Nephron progenitor cell (in vitro differentiated cells): ENCODE measurements at regions not wholly inside any gene's neighbourhood (a gene's known extent, or its start where the extent isn't known, plus 50 kb on each side); places are given as distances from the start of the nearest gene placed in this dataset.

Source experiments
- DNase-seq: peaks from one replicate; pipeline ENCODE4 v3.0.0; 2021
- H3K27ac Mint-ChIP-seq: 2 replicates; pipeline ENCODE4 v1.8.0; 2021; ENCODE audit warnings: mild to moderate bottlenecking, moderate library complexity, mixed read lengths
- H3K27me3 Mint-ChIP-seq: 2 replicates; pipeline ENCODE4 v1.8.0; 2021; ENCODE audit warnings: mild to moderate bottlenecking, low read depth, mixed read lengths; ENCODE audit not compliant: poor library complexity
- H3K36me3 Mint-ChIP-seq: 2 replicates; pipeline ENCODE4 v1.8.0; 2021; ENCODE audit warnings: low read depth, mixed read lengths
- H3K4me1 Mint-ChIP-seq: 2 replicates; pipeline ENCODE4 v1.8.0; 2021; ENCODE audit warnings: mixed read lengths
- H3K4me3 Mint-ChIP-seq: 2 replicates; pipeline ENCODE4 v1.8.0; 2021; ENCODE audit warnings: mild to moderate bottlenecking, moderate library complexity, mixed read lengths
- H3K9me3 Mint-ChIP-seq: 2 replicates; pipeline ENCODE4 v1.8.0; 2021; ENCODE audit warnings: mild to moderate bottlenecking, moderate library complexity, mixed read lengths
- TF ChIP-seq, protein P1 (sequence below): fragments of 200-600 bp; sonication (generic); IDR thresholded peaks from 2 replicates; pipeline ENCODE4 v1.5.0; 2021; ENCODE audit warnings: antibody characterized with exemption

DNA sequence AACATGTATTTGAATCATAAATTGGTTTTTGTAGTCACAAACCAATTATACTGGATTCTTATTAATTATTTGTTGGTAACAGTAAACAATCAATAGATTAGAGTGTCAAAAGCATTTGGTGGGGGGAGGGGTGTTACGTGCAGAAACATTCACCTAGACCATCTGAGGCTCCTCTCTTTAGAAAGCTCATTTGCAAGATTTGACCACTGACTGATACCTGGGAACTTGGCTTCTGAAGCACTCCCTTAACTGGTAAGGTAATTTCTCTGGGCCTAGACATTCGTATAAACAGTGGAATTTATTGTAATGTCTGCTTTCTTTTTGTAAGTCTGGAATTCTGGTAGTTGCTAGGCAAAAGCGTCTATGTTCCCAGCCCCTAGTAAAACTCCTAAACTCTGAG is 243.8 kb upstream of the GBE1 start:
- Mint-ChIP-seq H3K9me3 (peaks cover 16% of the 10 kb centered on the region), H3K4me1 (peaks cover 7% of the 10 kb centered on the region), H3K27ac (peak overlapping the region; percentile 43), H3K36me3 (peaks cover 3% of the 10 kb centered on the region), H3K4me3 (no peak overlapping the region), H3K27me3 (no peaks in the 10 kb centered on the region)
- TF ChIP-seq, protein P1, sequence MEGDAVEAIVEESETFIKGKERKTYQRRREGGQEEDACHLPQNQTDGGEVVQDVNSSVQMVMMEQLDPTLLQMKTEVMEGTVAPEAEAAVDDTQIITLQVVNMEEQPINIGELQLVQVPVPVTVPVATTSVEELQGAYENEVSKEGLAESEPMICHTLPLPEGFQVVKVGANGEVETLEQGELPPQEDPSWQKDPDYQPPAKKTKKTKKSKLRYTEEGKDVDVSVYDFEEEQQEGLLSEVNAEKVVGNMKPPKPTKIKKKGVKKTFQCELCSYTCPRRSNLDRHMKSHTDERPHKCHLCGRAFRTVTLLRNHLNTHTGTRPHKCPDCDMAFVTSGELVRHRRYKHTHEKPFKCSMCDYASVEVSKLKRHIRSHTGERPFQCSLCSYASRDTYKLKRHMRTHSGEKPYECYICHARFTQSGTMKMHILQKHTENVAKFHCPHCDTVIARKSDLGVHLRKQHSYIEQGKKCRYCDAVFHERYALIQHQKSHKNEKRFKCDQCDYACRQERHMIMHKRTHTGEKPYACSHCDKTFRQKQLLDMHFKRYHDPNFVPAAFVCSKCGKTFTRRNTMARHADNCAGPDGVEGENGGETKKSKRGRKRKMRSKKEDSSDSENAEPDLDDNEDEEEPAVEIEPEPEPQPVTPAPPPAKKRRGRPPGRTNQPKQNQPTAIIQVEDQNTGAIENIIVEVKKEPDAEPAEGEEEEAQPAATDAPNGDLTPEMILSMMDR: no peak
- no peak for DNase-seq

GRCh38 chr3:82004266-82004665 is 242.8 kb upstream of the GBE1 start:
- Mint-ChIP-seq H3K27me3 (no peaks in the 10 kb centered on the region), H3K9me3 (peaks cover 16% of the 10 kb centered on the region), H3K4me3 (no peak overlapping the region), H3K36me3 (peaks cover 3% of the 10 kb centered on the region), H3K4me1 (peaks cover 7% of the 10 kb centered on the region), H3K27ac (no peak overlapping the region)
- no peak for DNase-seq
- TF ChIP-seq, protein P1: no peak

DNA sequence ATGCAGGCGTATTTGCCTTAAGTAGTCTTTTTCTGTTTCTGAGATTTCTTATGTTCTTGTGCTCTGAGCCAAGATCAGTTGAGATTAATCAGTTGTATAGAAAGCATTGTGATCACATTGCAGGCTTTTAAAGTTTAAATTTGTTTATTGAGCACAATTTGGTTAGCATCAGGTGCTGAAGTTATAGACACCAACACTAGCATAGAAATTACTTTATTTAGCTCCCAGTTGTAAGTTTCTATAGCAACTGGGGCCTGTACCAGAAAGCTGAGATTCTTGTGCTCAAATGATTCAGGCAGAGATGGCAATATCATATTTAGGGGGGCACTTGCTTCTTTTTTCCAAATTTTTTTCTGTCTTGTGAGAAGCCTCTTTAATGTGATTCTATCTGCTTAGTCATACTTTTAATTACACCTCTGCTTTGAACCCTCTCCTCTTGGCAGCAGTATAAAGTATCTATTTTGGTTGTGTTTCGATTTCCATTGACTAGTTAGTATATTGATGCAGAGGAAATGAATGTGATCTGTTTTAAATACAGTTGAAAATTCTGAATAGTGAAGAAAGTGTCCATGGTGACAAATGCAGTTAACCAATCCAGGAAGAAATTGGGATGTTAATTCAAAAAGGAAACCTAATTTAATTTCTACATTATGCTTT is 241.7 kb upstream of the GBE1 start:
- Mint-ChIP-seq H3K4me1 (peaks cover 7% of the 10 kb centered on the region), H3K27ac (no peak overlapping the region), H3K27me3 (no peaks in the 10 kb centered on the region), H3K9me3 (peaks cover 16% of the 10 kb centered on the region), H3K36me3 (peaks cover 3% of the 10 kb centered on the region), H3K4me3 (no peak overlapping the region)
- no peak for DNase-seq
- TF ChIP-seq, protein P1: no peak

DNA sequence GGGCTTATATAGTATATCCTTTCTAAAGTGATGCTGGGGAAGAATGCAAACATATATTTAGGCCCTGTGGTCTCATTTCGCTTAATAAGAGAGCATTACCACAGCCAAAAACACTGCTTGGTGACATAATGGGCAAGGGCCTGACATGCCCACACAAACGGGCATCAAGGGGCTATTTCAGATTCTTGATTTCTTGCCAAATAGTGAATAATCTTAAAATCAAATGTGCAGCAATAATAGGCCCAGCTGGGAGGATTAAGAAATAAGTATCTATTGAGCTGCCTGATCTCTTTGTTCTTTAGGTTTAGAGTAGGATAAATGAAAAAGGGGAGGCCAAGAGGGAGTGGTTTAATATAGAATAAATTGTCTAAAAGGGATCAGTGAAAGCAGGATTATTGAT is 241.0 kb upstream of the GBE1 start:
- no peak overlapping the region for H3K27ac Mint-ChIP-seq
- peaks cover 3% of the 10 kb centered on the region for H3K36me3 Mint-ChIP-seq
- peaks cover 7% of the 10 kb centered on the region for H3K4me1 Mint-ChIP-seq
- H3K9me3 Mint-ChIP-seq: peaks cover 12% of the 10 kb centered on the region
- TF ChIP-seq, protein P1: no peak
- no peak for DNase-seq
- H3K4me3 Mint-ChIP-seq: no peak overlapping the region
- no peaks in the 10 kb centered on the region for H3K27me3 Mint-ChIP-seq

GRCh38 chr3:82001276-82001923 is 240.0 kb upstream of the GBE1 start:
- Mint-ChIP-seq H3K27ac (no peak overlapping the region), H3K27me3 (no peaks in the 10 kb centered on the region), H3K4me1 (peaks cover 7% of the 10 kb centered on the region), H3K36me3 (no peaks in the 10 kb centered on the region), H3K9me3 (peaks cover 1% of the 10 kb centered on the region), H3K4me3 (no peak overlapping the region)
- DNase-seq: no peak
- TF ChIP-seq, protein P1: no peak

GRCh38 chr3:82000773-82001172 is 239.3 kb upstream of the GBE1 start:
- TF ChIP-seq, protein P1: no peak
- Mint-ChIP-seq H3K36me3 (no peaks in the 10 kb centered on the region), H3K9me3 (no peaks in the 10 kb centered on the region), H3K27ac (no peak overlapping the region), H3K4me3 (no peak overlapping the region), H3K4me1 (peaks cover 6% of the 10 kb centered on the region), H3K27me3 (peaks cover 1% of the 10 kb centered on the region)
- no peak for DNase-seq
